NCI-H1092 treated with DMSO at 0.1 percent for 48 hours (cell line): ENCODE measurements at regions not wholly inside any gene's neighbourhood (a gene's known extent, or its start where the extent isn't known, plus 50 kb on each side); places are given as distances from the start of the nearest gene placed in this dataset.
"Not testable (repeated sequence)": the region's sequence is repeated elsewhere in the genome, so short reads cannot be mapped to it uniquely, and the experiment has no call there.

Experiments
- DNase-seq: peaks from one replicate; lab custom pipeline; 2025; lab: John Stamatoyannopoulos, UW

GRCh38 chr17:77796176-77796860 is 162.2 kb upstream of the TNRC6C start:
- no peak for DNase-seq

GRCh38 chr17:77798031-77798430 is 160.5 kb upstream of the TNRC6C start:
- no peak for DNase-seq

GRCh38 chr17:77798481-77798880 is 160.0 kb upstream of the TNRC6C start:
- DNase-seq: no peak

GRCh38 chr17:77800816-77801215 is 157.7 kb upstream of the TNRC6C start:
- DNase-seq: no peak

GRCh38 chr17:77801545-77802332 is 156.8 kb upstream of the TNRC6C start:
- no peak for DNase-seq

GRCh38 chr17:77802333-77802615 is 156.2 kb upstream of the TNRC6C start:
- DNase-seq: peak; percentile 62

- DNase-seq: peak; percentile 88
Measured at GRCh38 chr17:77802811-77803220, 155.7 kb upstream of the TNRC6C start.

DNA sequence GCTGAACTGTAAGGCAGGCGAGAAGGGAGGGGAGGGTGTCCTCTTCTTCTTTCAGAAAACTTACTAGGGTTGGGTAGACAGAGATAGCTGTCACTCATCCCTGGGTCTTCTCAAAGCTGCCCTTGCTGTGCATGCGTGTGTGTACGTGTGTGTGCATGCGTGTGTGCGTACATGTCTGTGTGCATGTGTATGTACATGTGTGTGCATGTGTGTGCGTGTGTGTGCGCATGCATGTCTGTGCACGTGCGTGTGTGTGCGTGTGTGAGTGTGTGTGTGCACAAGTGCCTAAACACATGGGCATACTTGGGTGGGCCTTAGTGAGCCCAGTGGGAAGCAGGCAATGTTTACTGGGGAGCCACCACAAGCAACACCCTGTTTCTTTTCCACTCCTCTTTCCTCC is 154.8 kb upstream of the TNRC6C start:
- DNase-seq: no peak

- DNase-seq: no peak
Measured at GRCh38 chr17:77804796-77805426, 153.6 kb upstream of the TNRC6C start.

GRCh38 chr17:77805970-77806369 is 152.5 kb upstream of the TNRC6C start:
- not testable (repeated sequence) for DNase-seq

GRCh38 chr17:77807051-77807745 is 151.3 kb upstream of the TNRC6C start:
- no peak for DNase-seq

DNA sequence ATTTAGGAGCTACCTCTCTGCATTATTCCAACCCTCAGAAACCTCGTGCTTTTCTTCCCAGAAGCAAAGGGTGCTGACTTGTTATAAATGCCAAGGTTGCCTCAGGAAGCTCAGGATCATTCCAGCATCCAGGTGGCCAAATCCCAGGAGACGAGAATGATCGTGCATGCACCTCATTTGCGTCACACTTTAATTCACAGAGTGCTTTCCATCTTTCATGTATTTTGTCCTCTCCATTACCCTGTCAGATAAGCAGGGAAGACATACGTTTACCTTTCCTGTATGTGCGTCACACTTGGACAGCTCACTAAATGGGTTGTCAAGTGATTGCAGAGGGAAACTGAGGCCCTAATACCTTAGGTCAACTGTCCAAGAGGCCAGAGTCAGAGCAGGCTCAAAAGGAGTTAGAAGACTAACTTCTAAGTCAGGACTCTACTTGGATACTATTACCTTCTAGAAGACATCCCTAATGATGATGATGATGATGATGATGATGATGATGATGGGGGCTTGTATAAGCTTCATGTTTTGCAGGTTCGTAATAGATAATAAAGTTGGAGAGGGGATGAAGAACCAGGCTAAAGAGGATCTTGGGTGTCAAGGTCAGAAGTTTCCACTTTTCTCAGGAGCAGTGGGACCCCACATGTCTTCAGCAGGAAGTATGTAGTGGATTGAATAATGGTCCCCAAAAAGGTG is 150.6 kb upstream of the TNRC6C start:
- DNase-seq: no peak

GRCh38 chr17:77808686-77809425 is 149.6 kb upstream of the TNRC6C start:
- no peak for DNase-seq

DNA sequence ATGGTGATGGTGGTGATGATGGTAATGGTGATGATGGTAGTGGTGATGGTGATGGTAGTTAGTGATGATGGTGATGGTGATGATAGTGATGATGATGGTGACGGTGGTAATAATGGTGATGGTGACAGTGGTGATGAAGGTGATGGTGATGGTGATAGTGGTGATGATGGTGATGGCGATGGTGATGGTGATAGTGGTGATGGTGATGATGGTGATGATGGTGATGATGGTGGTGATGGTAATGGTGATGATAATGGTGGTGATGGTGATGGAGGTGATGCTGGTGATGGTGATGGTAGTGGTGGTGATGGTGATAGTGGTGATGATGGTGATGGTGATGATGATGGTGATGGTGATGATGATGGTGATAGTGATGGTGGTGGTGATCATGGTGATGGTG is 148.7 kb upstream of the TNRC6C start:
- DNase-seq: no peak

DNA sequence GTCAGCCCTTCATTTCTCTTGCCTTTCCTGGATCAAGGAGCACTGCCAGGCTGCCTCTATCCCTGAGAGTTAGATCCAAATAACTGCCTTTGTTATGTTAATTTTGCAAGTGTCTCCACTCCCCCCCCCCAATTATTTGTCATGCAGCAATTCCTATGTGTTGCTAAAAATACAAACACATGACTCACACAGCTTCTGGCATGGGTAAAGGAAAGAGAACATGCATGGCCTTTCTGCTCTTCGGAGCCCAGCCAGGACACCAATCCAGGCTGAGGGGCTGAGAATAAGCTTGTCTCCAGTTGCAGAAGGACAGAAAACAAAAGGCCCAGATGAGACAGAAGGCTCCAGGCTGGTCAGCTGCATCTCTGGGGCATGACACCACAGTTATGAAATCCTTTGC is 148.0 kb upstream of the TNRC6C start:
- DNase-seq: no peak

DNA sequence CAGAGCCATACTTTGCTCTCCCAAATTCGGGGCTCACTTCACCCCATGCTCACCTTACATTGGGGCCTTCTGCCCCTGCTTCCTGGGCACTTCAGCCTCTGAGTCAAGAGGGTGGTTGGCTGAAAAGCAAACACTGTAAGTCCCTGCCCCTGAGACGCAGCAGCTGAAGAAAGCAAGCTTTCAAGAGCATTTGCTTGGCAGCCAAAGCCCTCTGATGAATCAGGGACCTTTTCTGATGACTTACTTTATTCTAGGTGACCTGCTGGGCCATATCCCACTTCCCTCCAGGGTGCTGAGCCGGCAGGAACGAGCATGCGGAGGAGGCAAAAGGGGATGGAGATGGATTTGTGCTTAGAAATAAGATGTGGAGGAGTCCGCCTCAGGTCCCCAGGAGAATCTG is 147.0 kb upstream of the TNRC6C start:
- DNase-seq: peak; percentile 25

- no peak for DNase-seq
Measured at GRCh38 chr17:77814091-77814772, 144.3 kb upstream of the TNRC6C start.

DNA sequence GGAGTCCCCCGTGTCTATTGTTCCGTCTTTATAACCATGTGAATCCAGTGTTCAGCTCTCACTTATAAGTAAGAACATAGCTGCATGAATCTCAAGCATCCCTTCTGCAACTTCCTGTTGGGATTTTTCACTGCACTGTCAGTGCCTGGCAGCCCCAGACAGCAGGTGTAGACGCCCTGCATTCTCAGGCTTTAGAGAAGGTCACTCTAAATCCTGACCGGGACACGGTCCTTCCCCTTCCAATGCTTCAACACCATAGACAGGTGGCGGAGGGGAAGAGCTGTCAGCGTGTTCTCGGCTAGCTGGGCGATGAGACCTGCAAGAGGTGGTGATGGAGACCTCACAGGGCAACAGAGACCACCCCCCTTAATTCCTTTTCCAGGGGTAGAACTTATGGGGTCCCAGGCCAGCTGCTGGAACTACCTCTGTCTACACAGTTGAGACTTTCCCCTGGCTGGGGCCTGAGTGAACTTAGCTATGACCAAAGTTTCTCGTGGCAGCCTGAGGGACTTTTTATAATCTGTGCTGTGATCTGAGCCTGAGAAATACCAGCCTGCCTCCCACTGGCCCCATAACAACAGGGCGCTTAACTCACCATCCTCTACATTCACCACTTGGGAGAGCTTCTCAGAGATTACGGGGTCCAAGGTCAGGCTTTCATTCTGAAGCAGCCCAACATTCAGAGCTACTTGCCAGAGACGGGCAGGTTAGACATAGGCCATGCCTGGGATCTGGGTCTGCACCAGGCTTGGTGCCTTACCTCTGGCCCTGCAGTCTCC is 143.2 kb upstream of the TNRC6C start:
- DNase-seq: peak; percentile 10

DNA sequence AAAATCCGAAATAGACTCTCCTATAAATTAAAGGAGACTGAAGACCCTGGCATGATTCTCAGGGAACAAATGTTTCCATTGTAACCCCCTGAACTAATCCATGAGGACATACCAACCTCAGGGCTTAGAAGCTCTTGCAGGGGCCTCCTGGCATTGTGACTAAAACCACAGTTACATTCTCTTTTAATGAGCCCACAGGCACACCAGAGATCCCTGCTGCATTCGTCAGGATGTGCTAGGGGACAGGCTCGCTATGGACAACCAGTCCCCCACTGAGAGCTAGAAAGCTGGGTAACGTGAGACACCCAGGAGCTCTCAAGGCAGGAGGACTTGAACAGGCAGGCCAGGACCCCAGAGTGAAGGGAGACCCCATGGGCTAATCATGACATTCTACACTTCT is 140.6 kb upstream of the TNRC6C start:
- no peak for DNase-seq

GRCh38 chr17:77819497-77819896 is 139.0 kb upstream of the TNRC6C start:
- DNase-seq: no peak
